WERI-Rb-1 (cell line): ENCODE measurements at regions not wholly inside any gene's neighbourhood (a gene's known extent, or its start where the extent isn't known, plus 50 kb on each side); places are given as distances from the start of the nearest gene placed in this dataset.

Experiments used
- DNase-seq: peaks from one replicate; pipeline ENCODE4 v3.0.0-alpha.2; 2020
- H3K27ac ChIP-seq: fragments of 250-450 bp; sonication (Bioruptor Pico); 2 replicates; pipeline ENCODE4 v1.5.1; 2020; ENCODE audit warnings: mild to moderate bottlenecking, moderate library complexity
- H3K27me3 ChIP-seq: fragments of 250-450 bp; sonication (Bioruptor Pico); 2 replicates; pipeline ENCODE4 v1.5.1; 2021; ENCODE audit warnings: mild to moderate bottlenecking, low read depth, moderate library complexity; ENCODE audit not compliant: insufficient read depth, severe bottlenecking
- H3K36me3 ChIP-seq: fragments of 250-450 bp; sonication (Bioruptor Pico); 2 replicates; pipeline ENCODE4 v1.5.1; 2020; ENCODE audit warnings: mild to moderate bottlenecking, moderate library complexity
- H3K4me3 ChIP-seq: 2 replicates; pipeline ENCODE4 v1.5.1; 2011; ENCODE audit warnings: low read depth, mild to moderate bottlenecking, control low read depth, low read length
- H3K9me3 ChIP-seq: fragments of 250-450 bp; sonication (Bioruptor Pico); 2 replicates; pipeline ENCODE4 v1.5.1; 2021; ENCODE audit warnings: mild to moderate bottlenecking, moderate library complexity; ENCODE audit not compliant: severe bottlenecking
- TF ChIP-seq, protein P1 (sequence below): IDR thresholded peaks from 2 replicates; pipeline ENCODE4 v1.5.1; 2011; ENCODE audit warnings: low read depth, mild to moderate bottlenecking, control low read depth, inconsistent platforms, low read length

DNA sequence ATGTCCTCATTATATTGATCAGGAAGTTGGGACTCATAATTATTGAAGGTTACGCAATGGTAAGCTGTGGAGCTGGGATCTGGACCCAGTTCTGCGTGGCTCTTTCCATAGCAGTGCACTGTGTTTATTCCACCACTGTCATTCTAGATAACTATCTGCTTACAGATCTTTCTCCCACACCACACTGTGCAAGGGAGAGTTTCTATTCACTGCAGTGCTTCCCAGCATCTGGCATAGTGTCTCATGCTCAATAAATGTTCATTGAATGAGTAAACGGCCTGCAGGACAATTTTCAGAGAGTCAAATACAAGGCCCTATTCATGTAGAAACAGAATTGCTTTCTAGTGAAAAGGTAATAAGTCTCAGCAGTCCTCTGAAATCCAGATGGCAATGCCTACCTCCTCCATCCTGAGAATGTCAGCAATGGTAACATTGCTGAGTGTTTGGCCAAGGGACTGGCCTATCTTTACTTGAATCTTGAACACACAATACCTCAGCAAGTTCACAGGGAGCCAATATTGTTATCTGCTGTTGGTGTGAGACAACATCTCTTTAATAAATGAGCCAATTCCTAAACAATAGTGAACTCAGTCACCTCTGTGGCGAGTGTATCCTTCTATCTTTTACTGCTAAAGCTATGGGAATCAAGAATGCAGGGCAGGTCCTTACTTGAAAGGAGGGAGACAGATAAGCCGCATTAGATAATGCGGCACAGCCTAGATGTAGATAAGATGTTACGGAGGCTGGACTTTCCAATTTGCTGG, 332.4 kb upstream of the PRICKLE1 start:
- Histone ChIP-seq H3K9me3 (no peaks in the 10 kb centered on the region), H3K27me3 (no peaks in the 10 kb centered on the region), H3K27ac (no peak overlapping the region), H3K36me3 (no peaks in the 10 kb centered on the region), H3K4me3 (no peak overlapping the region)
- TF ChIP-seq, protein P1, sequence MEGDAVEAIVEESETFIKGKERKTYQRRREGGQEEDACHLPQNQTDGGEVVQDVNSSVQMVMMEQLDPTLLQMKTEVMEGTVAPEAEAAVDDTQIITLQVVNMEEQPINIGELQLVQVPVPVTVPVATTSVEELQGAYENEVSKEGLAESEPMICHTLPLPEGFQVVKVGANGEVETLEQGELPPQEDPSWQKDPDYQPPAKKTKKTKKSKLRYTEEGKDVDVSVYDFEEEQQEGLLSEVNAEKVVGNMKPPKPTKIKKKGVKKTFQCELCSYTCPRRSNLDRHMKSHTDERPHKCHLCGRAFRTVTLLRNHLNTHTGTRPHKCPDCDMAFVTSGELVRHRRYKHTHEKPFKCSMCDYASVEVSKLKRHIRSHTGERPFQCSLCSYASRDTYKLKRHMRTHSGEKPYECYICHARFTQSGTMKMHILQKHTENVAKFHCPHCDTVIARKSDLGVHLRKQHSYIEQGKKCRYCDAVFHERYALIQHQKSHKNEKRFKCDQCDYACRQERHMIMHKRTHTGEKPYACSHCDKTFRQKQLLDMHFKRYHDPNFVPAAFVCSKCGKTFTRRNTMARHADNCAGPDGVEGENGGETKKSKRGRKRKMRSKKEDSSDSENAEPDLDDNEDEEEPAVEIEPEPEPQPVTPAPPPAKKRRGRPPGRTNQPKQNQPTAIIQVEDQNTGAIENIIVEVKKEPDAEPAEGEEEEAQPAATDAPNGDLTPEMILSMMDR, result no peak
- DNase-seq, result peak; percentile 7

DNA sequence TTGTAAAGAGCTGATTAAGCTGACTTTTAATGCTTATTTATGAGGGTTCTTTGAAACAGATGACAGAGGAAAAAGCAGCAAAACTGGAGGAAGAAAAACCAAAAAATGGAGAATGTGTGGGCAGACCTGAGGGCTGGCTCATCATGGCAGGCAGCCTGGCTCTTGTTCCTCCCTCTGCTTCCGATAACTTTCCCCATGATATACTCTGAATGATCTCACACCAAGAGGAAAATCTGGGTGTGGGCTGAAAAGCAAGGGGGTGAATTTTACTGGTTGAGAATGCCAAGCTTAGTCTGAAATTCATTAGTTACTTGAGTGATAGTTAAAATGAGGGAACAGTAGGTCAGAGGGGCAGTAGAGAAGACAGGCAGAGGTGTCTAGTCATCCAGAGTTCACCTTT, 330.1 kb upstream of the PRICKLE1 start:
- H3K4me3 ChIP-seq, result no peak overlapping the region
- H3K36me3 ChIP-seq, result no peaks in the 10 kb centered on the region
- no peaks in the 10 kb centered on the region for H3K27me3 ChIP-seq
- H3K27ac ChIP-seq, result no peak overlapping the region
- H3K9me3 ChIP-seq, result no peaks in the 10 kb centered on the region
- TF ChIP-seq, protein P1, result no peak
- DNase-seq, result no peak

DNA sequence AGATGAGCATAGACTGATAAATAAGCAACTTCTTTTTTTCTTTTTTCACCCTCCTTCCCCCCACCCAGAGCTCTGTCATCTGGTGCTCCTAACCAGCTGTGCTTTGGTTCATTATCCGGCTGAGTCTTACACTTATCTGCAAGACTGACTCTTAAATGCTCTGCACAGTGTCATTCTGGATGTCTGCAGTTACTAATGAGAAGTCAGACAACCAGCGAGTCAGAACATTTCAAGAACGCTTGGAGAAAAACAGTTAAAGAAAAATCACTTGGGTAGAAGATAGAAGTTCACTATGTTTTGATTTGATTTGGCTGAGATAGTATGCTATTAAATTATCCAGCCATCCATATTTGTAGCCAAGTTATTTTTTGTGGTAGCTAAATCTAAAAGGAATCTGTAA, 328.9 kb upstream of the PRICKLE1 start:
- TF ChIP-seq, protein P1, result no peak
- DNase-seq, result peak; percentile 8

DNA sequence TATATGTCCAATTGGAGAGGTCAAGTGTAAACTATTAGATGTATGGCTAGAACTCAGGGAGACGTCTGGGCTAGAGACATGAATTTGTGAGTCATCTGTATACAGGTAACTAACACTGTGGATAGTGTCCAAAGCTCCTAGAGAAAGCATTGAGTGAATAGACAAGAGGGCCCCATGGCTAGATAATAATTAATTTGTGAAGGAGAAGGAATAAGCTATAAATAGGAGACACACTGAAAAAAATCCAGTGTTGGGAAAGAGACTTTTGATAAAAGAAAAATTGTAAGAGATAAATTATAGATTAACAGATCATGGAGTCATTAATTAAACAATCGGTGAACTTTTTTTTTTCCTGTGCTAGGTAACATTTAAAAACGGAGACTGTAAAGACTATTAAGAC, 326.6 kb upstream of the PRICKLE1 start:
- Histone ChIP-seq H3K9me3 (no peaks in the 10 kb centered on the region), H3K27me3 (no peaks in the 10 kb centered on the region), H3K27ac (no peak overlapping the region), H3K4me3 (no peak overlapping the region), H3K36me3 (no peaks in the 10 kb centered on the region)
- no peak for DNase-seq
- TF ChIP-seq, protein P1, result no peak

More for the DNA sequence above, 328.9 kb upstream of the PRICKLE1 start:
- Histone ChIP-seq H3K27ac (no peak overlapping the region), H3K4me3 (no peak overlapping the region), H3K36me3 (no peaks in the 10 kb centered on the region), H3K27me3 (no peaks in the 10 kb centered on the region), H3K9me3 (no peaks in the 10 kb centered on the region)

DNA sequence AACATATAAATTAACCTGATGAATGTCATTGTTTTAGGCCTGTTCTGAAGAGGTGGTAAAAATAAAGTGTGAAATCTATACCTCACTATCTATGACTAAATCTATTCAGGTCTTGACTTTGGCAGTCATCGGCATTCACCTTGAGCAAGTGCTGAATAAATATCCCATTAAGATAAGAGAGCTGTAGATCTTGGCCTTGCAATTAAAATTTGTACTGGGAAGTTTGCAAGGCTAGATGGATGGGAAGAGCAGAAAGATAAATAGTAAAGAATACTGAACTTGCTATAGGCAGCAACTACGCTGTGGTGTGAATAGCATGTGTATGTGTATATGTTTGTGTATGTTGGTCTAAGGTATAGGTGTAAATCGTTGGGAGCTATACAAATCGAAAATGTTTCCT, 325.9 kb upstream of the PRICKLE1 start:
- Histone ChIP-seq H3K4me3 (no peak overlapping the region), H3K36me3 (no peaks in the 10 kb centered on the region), H3K9me3 (no peaks in the 10 kb centered on the region), H3K27me3 (no peaks in the 10 kb centered on the region), H3K27ac (no peak overlapping the region)
- no peak for DNase-seq
- TF ChIP-seq, protein P1, result no peak

DNA sequence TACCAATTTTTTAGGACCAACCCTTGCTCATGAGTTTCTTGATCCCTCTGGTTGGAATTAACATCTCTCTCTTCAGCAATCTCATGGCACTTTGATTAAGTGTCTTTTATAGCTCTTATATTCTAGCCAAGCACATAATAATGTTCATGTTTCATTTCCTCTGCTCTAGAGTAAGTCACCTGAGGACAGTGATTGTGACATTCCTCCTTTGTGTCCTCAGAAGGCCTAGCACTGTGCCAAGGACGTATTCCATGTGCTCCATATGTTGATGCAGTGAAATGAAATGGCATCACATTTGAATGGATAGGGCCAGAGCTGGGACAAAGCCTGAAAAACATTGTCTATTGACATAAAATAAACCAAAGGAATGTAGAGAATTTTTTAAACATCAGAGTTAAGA, 322.8 kb upstream of the PRICKLE1 start:
- TF ChIP-seq, protein P1, result no peak
- Histone ChIP-seq H3K4me3 (no peak overlapping the region), H3K9me3 (no peaks in the 10 kb centered on the region), H3K27ac (no peak overlapping the region), H3K36me3 (no peaks in the 10 kb centered on the region), H3K27me3 (no peaks in the 10 kb centered on the region)
- DNase-seq, result no peak
